Lower leg skin (tissue), 4 donors: ENCODE measurements at regions not wholly inside any gene's neighbourhood (a gene's known extent, or its start where the extent isn't known, plus 50 kb on each side); places are given as distances from the start of the nearest gene placed in this dataset.

ENCODE experiments used
- DNase-seq, 2 donors: peaks; one replicate each; pipeline ENCODE4 v3.0.0-alpha.2; 2019; ENCODE audit warnings: low spot score in 2 of 2
- H3K4me3 ChIP-seq: fragments of 200-600 bp; sonication (generic); 2 replicates; pipeline ENCODE4 v1.5.1; 2017; ENCODE audit warnings: mild to moderate bottlenecking, low read depth; ENCODE audit not compliant: poor library complexity, severe bottlenecking
- CTCF ChIP-seq, 3 donors: fragments of 450-650 bp; IDR thresholded peaks; one replicate each; pipeline ENCODE4 v1.5.1; 2016; ENCODE audit warnings: antibody characterized with exemption in 3 of 3, mild to moderate bottlenecking in 3 of 3, moderate library complexity in 2 of 3
- POLR2A ChIP-seq, 2 donors: fragments of 450-650 bp; IDR thresholded peaks; one replicate each; pipeline ENCODE4 v1.6.1; 2016 to 2017; ENCODE audit warnings: antibody characterized with exemption in 2 of 2, mild to moderate bottlenecking in 1 of 2, moderate library complexity in 1 of 2
- WGBS, 2 donors: methylation state at CpG; one replicate each; pipeline ENCODE4 v1.1.5; 2018; 5-methylcytosine and 5-hydroxymethylcytosine counted together
- intact Hi-C: fragments of 100-400 bp; cut with DNase I; formaldehyde crosslinking; loops from one replicate; pipeline ENCODE4 v1.15.0; 2023; ENCODE audit warnings: low total_unique reads

- TF ChIP-seq POLR2A (IDR thresholded peaks at IDR 0.05): no peak
- TF ChIP-seq CTCF (IDR thresholded peaks at IDR 0.05): no peak
- intact Hi-C loops: no loop called here
- H3K4me3 ChIP-seq: no peak overlapping the region
- DNase-seq: no peak
- WGBS, 2 donors: 85% methylated on average over 3 of the region's 3 CpGs
Observed at GRCh38 chr12:91496337-91496736, 313.7 kb upstream of the DCN start.

- no peak for DNase-seq
- intact Hi-C loops: no loop called here
- TF ChIP-seq CTCF (IDR thresholded peaks at IDR 0.05): no peak
- no peak for TF ChIP-seq POLR2A (IDR thresholded peaks at IDR 0.05)
- H3K4me3 ChIP-seq: no peak overlapping the region
Observed at GRCh38 chr12:91493308-91493707, 310.7 kb upstream of the DCN start.

- 86 to 87% methylated on average over 1 of the region's 1 CpG for whole genome bisulfite sequencing, 2 donors
- no peak overlapping the region for H3K4me3 ChIP-seq
- intact Hi-C loops: no loop called here
- TF ChIP-seq CTCF (IDR thresholded peaks at IDR 0.05): no peak
- no peak for TF ChIP-seq POLR2A (IDR thresholded peaks at IDR 0.05)
- DNase-seq: no peak
Observed at GRCh38 chr12:91492648-91493047, 310.0 kb upstream of the DCN start.

GRCh38 chr12:91490667-91491311, 308.2 kb upstream of the DCN start:
- DNase-seq: no peak
- H3K4me3 ChIP-seq: no peak overlapping the region
- WGBS, 2 donors: 73 to 79% methylated on average over 4 of the region's 4 CpGs
- TF ChIP-seq POLR2A (IDR thresholded peaks at IDR 0.05) (no peak), CTCF (IDR thresholded peaks at IDR 0.05) (no peak)
- intact Hi-C loops: no loop called here

- intact Hi-C loops: no loop called here
- WGBS, 2 donors: 86 to 91% methylated on average over 6 of the region's 6 CpGs
- TF ChIP-seq CTCF (IDR thresholded peaks at IDR 0.05) (no peak), POLR2A (IDR thresholded peaks at IDR 0.05) (no peak)
- H3K4me3 ChIP-seq: no peak overlapping the region
- no peak for DNase-seq
Observed at GRCh38 chr12:91483471-91483985, 300.9 kb upstream of the DCN start.

GRCh38 chr12:91482231-91482630, 299.6 kb upstream of the DCN start:
- DNase-seq: no peak
- 50 to 64% methylated on average over 1 of the region's 1 CpG for WGBS, 2 donors
- intact Hi-C loops: no loop called here
- TF ChIP-seq POLR2A (IDR thresholded peaks at IDR 0.05) (no peak), CTCF (IDR thresholded peaks at IDR 0.05) (no peak)
- no peak overlapping the region for H3K4me3 ChIP-seq
